ES-I3 (cell line): ENCODE measurements at regions not wholly inside any gene's neighbourhood (a gene's known extent, or its start where the extent isn't known, plus 50 kb on each side); places are given as distances from the start of the nearest gene placed in this dataset.

ENCODE experiments used
- H3K36me3 ChIP-seq: 2 replicates; pipeline ENCODE4 v1.6.1; 2013; ENCODE audit warnings: mild to moderate bottlenecking, low read length, control low read depth, moderate library complexity; ENCODE audit not compliant: insufficient read depth
- H3K4me1 ChIP-seq: 2 replicates; pipeline ENCODE4 v1.6.1; 2013; ENCODE audit warnings: mild to moderate bottlenecking, control low read depth, low read length; ENCODE audit not compliant: insufficient read depth
- H3K9ac ChIP-seq: 2 replicates; pipeline ENCODE4 v1.6.1; 2013; ENCODE audit warnings: low read depth, mild to moderate bottlenecking, low read length, moderate library complexity
- H3K9me3 ChIP-seq: 2 replicates; pipeline ENCODE4 v1.6.1; 2013; ENCODE audit warnings: mild to moderate bottlenecking, low read length, moderate library complexity; ENCODE audit not compliant: control insufficient read depth, insufficient read depth

- Histone ChIP-seq H3K36me3 (no peaks in the 10 kb centered on the region), H3K9me3 (no peaks in the 10 kb centered on the region), H3K9ac (no peak overlapping the region), H3K4me1 (no peaks in the 10 kb centered on the region)
Measured at GRCh38 chr1:81634294-81634693, 166.4 kb upstream of the ADGRL2 start.

- Histone ChIP-seq H3K36me3 (no peaks in the 10 kb centered on the region), H3K9ac (no peak overlapping the region), H3K9me3 (peaks cover 3% of the 10 kb centered on the region; the same call in 1 of the 2 replicates), H3K4me1 (no peaks in the 10 kb centered on the region)
Measured at GRCh38 chr1:81619156-81619555, 181.6 kb upstream of the ADGRL2 start.

GRCh38 chr1:81618376-81618775 lies 182.4 kb upstream of the ADGRL2 start:
- Histone ChIP-seq H3K9ac (no peak overlapping the region), H3K4me1 (no peaks in the 10 kb centered on the region), H3K9me3 (peaks cover 3% of the 10 kb centered on the region; the same call in 1 of the 2 replicates), H3K36me3 (no peaks in the 10 kb centered on the region)

- Histone ChIP-seq H3K4me1 (no peaks in the 10 kb centered on the region), H3K9ac (no peak overlapping the region)
Measured at GRCh38 chr1:81617308-81617967, 183.3 kb upstream of the ADGRL2 start.

GRCh38 chr1:81613803-81614202 lies 186.9 kb upstream of the ADGRL2 start:
- H3K4me1 ChIP-seq: no peaks in the 10 kb centered on the region
- no peaks in the 10 kb centered on the region for H3K36me3 ChIP-seq
- peaks cover 5% of the 10 kb centered on the region; the same call in 1 of the 2 replicates for H3K9me3 ChIP-seq
- H3K9ac ChIP-seq: no peak overlapping the region

More at GRCh38 chr1:81617308-81617967, 183.3 kb upstream of the ADGRL2 start:
- Histone ChIP-seq H3K36me3 (no peaks in the 10 kb centered on the region), H3K9me3 (peaks cover 3% of the 10 kb centered on the region; the same call in 1 of the 2 replicates)

- Histone ChIP-seq H3K9me3 (peaks cover 2% of the 10 kb centered on the region; the same call in 1 of the 2 replicates), H3K9ac (no peak overlapping the region), H3K4me1 (peaks cover 11% of the 10 kb centered on the region), H3K36me3 (no peaks in the 10 kb centered on the region)
Measured at GRCh38 chr1:81607924-81608323, 192.8 kb upstream of the ADGRL2 start.

GRCh38 chr1:81607086-81607485 lies 193.6 kb upstream of the ADGRL2 start:
- peaks cover 2% of the 10 kb centered on the region; the same call in 1 of the 2 replicates for H3K9me3 ChIP-seq
- H3K4me1 ChIP-seq: peaks cover 11% of the 10 kb centered on the region
- no peaks in the 10 kb centered on the region for H3K36me3 ChIP-seq
- no peak overlapping the region for H3K9ac ChIP-seq

GRCh38 chr1:81606656-81607055 lies 194.1 kb upstream of the ADGRL2 start:
- Histone ChIP-seq H3K4me1 (peaks cover 11% of the 10 kb centered on the region), H3K36me3 (no peaks in the 10 kb centered on the region), H3K9me3 (peaks cover 1% of the 10 kb centered on the region; the same call in 1 of the 2 replicates), H3K9ac (no peak overlapping the region)

- Histone ChIP-seq H3K4me1 (peaks cover 11% of the 10 kb centered on the region), H3K36me3 (no peaks in the 10 kb centered on the region), H3K9ac (no peak overlapping the region), H3K9me3 (no peaks in the 10 kb centered on the region)
Measured at GRCh38 chr1:81605023-81605422, 195.7 kb upstream of the ADGRL2 start.

- Histone ChIP-seq H3K4me1 (peaks cover 16% of the 10 kb centered on the region), H3K36me3 (no peaks in the 10 kb centered on the region), H3K9me3 (no peaks in the 10 kb centered on the region), H3K9ac (no peak overlapping the region)
Measured at GRCh38 chr1:81600878-81601622, 199.7 kb upstream of the ADGRL2 start.

- H3K4me1 ChIP-seq: peaks cover 14% of the 10 kb centered on the region
Measured at GRCh38 chr1:81600363-81600762, 200.4 kb upstream of the ADGRL2 start.

GRCh38 chr1:81598623-81599022 lies 202.1 kb upstream of the ADGRL2 start:
- H3K9me3 ChIP-seq: no peaks in the 10 kb centered on the region
- H3K9ac ChIP-seq: no peak overlapping the region
- H3K4me1 ChIP-seq: peaks cover 4% of the 10 kb centered on the region; the same call in 1 of the 2 replicates
- H3K36me3 ChIP-seq: no peaks in the 10 kb centered on the region

More at GRCh38 chr1:81600363-81600762, 200.4 kb upstream of the ADGRL2 start:
- H3K9me3 ChIP-seq: no peaks in the 10 kb centered on the region
- H3K36me3 ChIP-seq: no peaks in the 10 kb centered on the region
- no peak overlapping the region for H3K9ac ChIP-seq

- Histone ChIP-seq H3K9me3 (no peaks in the 10 kb centered on the region), H3K9ac (no peak overlapping the region), H3K4me1 (peaks cover 4% of the 10 kb centered on the region; the same call in 1 of the 2 replicates), H3K36me3 (no peaks in the 10 kb centered on the region)
Measured at GRCh38 chr1:81597720-81598426, 202.9 kb upstream of the ADGRL2 start.

GRCh38 chr1:81596341-81596740 lies 204.4 kb upstream of the ADGRL2 start:
- peaks cover 3% of the 10 kb centered on the region; the same call in 1 of the 2 replicates for H3K9me3 ChIP-seq
- no peaks in the 10 kb centered on the region for H3K36me3 ChIP-seq
- peaks cover 4% of the 10 kb centered on the region; the same call in 1 of the 2 replicates for H3K4me1 ChIP-seq
- H3K9ac ChIP-seq: no peak overlapping the region
